K562 (cell line): ENCODE measurements at regions not wholly inside any gene's neighbourhood (a gene's known extent, or its start where the extent isn't known, plus 50 kb on each side); places are given as distances from the start of the nearest gene placed in this dataset.

ENCODE experiments used
- ATAC-seq: fragments of 200-7000 bp; cut with Tn5 transposase; 3 replicates; pipeline ENCODE4 v1.9.1; 2020; ENCODE audit warnings: moderate library complexity
- BruUV-seq: library from RNA; stranded (reverse); fragments of 400-500 nt; replicated peaks from 2 replicates; lab custom pipeline; 2021; lab: Mats Ljungman, UMichigan
- CTCF ChIA-PET: fragments of 300-600 bp; formaldehyde crosslinking; extraction: SDS; loops from one replicate; lab custom pipeline; 2021; ENCODE audit warnings: low intra/inter-chr PET ratio; lab: Yijun Ruan, JAX
- POLR2A ChIA-PET: fragments of 300-600, 350-650 bp; sonication (Branson Sonifier 250); formaldehyde crosslinking; extraction: SDS; loops from one replicate; lab custom pipeline; 2021; ENCODE audit warnings: antibody characterized with exemption, inconsistent platforms; lab: Yijun Ruan, JAX
- DNase-seq, 4 experiments: peaks; one replicate each; pipeline versions ENCODE4 v3.0.0 to v3.0.0-alpha.2; 2011 to 2018; ENCODE audit warnings: low spot score in 3 of 4, mixed read lengths in 3 of 4; ENCODE audit errors: extremely low read depth in 1 of 4
- FAIRE-seq: peaks from 2 replicates; lab custom pipeline; 2011; peaks lifted over from hg19 to GRCh38; lab: Jason Lieb, UNC
- H2AFZ ChIP-seq: 2 replicates; pipeline ENCODE4 v1.6.0; 2011; ENCODE audit warnings: low read depth, low read length, control low read depth, inconsistent platforms
- H3K27ac ChIP-seq: fragments of 200-600 bp; 3 replicates; pipeline ENCODE4 v1.8.0; 2011; ENCODE audit warnings: low read depth, mild to moderate bottlenecking, control low read depth, inconsistent platforms, low read length, moderate library complexity, mixed read lengths; ENCODE audit errors: extremely low read depth
- H3K27me3 ChIP-seq, 2 experiments: fragments of 300-600 bp in 1 of 2; 2 replicates in 1 of 2; 3 replicates in 1 of 2; pipeline versions ENCODE4 v1.6.0 to v1.8.0; 2011; ENCODE audit warnings: inconsistent platforms in 2 of 2, low read length in 2 of 2, mild to moderate bottlenecking in 1 of 2, mixed read lengths in 1 of 2, moderate library complexity in 1 of 2; ENCODE audit not compliant: control insufficient read depth in 2 of 2, insufficient read depth in 2 of 2
- H3K36me3 ChIP-seq: fragments of 300-600 bp; 3 replicates; pipeline ENCODE4 v1.8.0; 2011; ENCODE audit warnings: mild to moderate bottlenecking, low read length, inconsistent platforms; ENCODE audit not compliant: control insufficient read depth, insufficient read depth
- H3K4me1 ChIP-seq, 2 experiments: fragments of 200-600 bp in 1 of 2; replicated peaks in 1 of 2; 2 replicates in 1 of 2; 3 replicates in 1 of 2; pipeline versions ENCODE4 v1.5.1 to v1.8.0; 2011; ENCODE audit warnings: inconsistent platforms in 2 of 2, low read length in 2 of 2, mild to moderate bottlenecking in 1 of 2, mixed read lengths in 1 of 2, moderate library complexity in 1 of 2; ENCODE audit not compliant: control insufficient read depth in 2 of 2, insufficient read depth in 2 of 2
- H3K4me2 ChIP-seq: 2 replicates; pipeline ENCODE4 v1.6.1; 2011; ENCODE audit warnings: low read length, control low read depth, inconsistent platforms, mixed read lengths; ENCODE audit not compliant: insufficient read depth
- H3K4me3 ChIP-seq: fragments of 200-600 bp; sonication (generic), shearing (Covaris generic); 2 replicates; pipeline ENCODE4 v1.5.1; 2016; ENCODE audit warnings: control low read depth, inconsistent platforms
- H3K79me2 ChIP-seq: fragments of 200-600 bp; 3 replicates; pipeline ENCODE4 v1.8.0; 2011; ENCODE audit warnings: low read length, inconsistent platforms; ENCODE audit not compliant: control insufficient read depth, insufficient read depth
- H3K9ac ChIP-seq, 2 experiments: 2 replicates each; pipeline versions ENCODE4 v1.6.0 to v1.6.1; 2011; ENCODE audit warnings: low read depth in 2 of 2, low read length in 2 of 2, control low read depth in 1 of 2, inconsistent platforms in 1 of 2, mild to moderate bottlenecking in 1 of 2, mixed read lengths in 1 of 2; ENCODE audit not compliant: insufficient read depth in 1 of 2
- H3K9me1 ChIP-seq: one replicate; pipeline ENCODE4 v1.6.0; 2011; ENCODE audit warnings: inconsistent platforms, mild to moderate bottlenecking, low read length, moderate library complexity; ENCODE audit not compliant: control insufficient read depth, insufficient read depth
- H3K9me3 ChIP-seq: replicated peaks from 2 replicates; pipeline ENCODE4 v1.5.1; 2011; ENCODE audit warnings: low read depth, low read length, inconsistent platforms; ENCODE audit not compliant: control insufficient read depth, insufficient read depth
- H4K20me1 ChIP-seq: replicated peaks from 2 replicates; pipeline ENCODE4 v1.6.1; 2011; ENCODE audit warnings: low read length, inconsistent platforms, mixed read lengths; ENCODE audit not compliant: control insufficient read depth, insufficient read depth
- ARNT ChIP-seq, 2 experiments: fragments of 450-650 bp; IDR thresholded peaks; 2 replicates each; pipeline ENCODE4 v1.6.1; 2016; ENCODE audit warnings: mild to moderate bottlenecking in 1 of 2
- FOXJ2 ChIP-seq: fragments of 200-800 bp; sonication (Bioruptor generic); IDR thresholded peaks from 2 replicates; pipeline ENCODE4 v1.6.1; 2016; ENCODE audit warnings: missing genetic modification characterization, missing compliant biosample characterization
- HNRNPH1 ChIP-seq: fragments of 200-400 bp; formaldehyde crosslinking; optimal IDR thresholded peaks from 2 replicates; pipeline ENCODE3; 2017; ENCODE audit warnings: low read depth, mild to moderate bottlenecking, low read length, moderate library complexity
- MAFF ChIP-seq: IDR thresholded peaks from 2 replicates; pipeline ENCODE4 v1.6.1; 2012; ENCODE audit warnings: low read length, improper control_type of control experiment
- MXI1 ChIP-seq: IDR thresholded peaks from 2 replicates; pipeline ENCODE4 v1.6.1; 2011; ENCODE audit warnings: low read depth, mild to moderate bottlenecking, improper control_type of control experiment, low read length
- NEUROD1 ChIP-seq: fragments of 150-350 bp; IDR thresholded peaks from 2 replicates; pipeline ENCODE4 v1.6.1; 2014; ENCODE audit warnings: borderline replicate concordance, low read length, low read depth; ENCODE audit not compliant: partially characterized antibody
- TAF1 ChIP-seq: IDR thresholded peaks from 2 replicates; pipeline ENCODE4 v1.6.1; 2011; ENCODE audit warnings: mild to moderate bottlenecking, low read length, moderate library complexity; ENCODE audit not compliant: insufficient read depth, control insufficient read depth, severe bottlenecking; ENCODE audit errors: extremely low read depth
- TGIF2 ChIP-seq: sonication (generic); formaldehyde crosslinking; IDR thresholded peaks from 2 replicates; pipeline ENCODE4 v1.8.1; 2022; ENCODE audit warnings: mild to moderate bottlenecking, missing genetic modification reagents, moderate library complexity
- ZNF696 ChIP-seq: fragments of 250-450 bp; sonication (Bioruptor Pico); conservative IDR thresholded peaks from 2 replicates; pipeline ENCODE4 v1.4.0; 2020; ENCODE audit warnings: mild to moderate bottlenecking, moderate library complexity
- WGBS: fragments of 100-300 bp; shearing (Covaris generic); methylation state at CpG from one replicate; pipeline ENCODE4 v1.1.6; 2016; ENCODE audit warnings: low coverage, mixed read lengths; ENCODE audit not compliant: insufficient coverage; ENCODE audit errors: missing lambda C conversion rate; 5-methylcytosine and 5-hydroxymethylcytosine counted together
- in situ Hi-C: fragments of 300-500 bp; cut with MboI; formaldehyde crosslinking; loops from 4 replicates; pipeline ENCODE4 v1.15.0; 2018; ENCODE audit warnings: inconsistent platforms, mixed read lengths
- intact Hi-C: fragments of 100-400 bp; cut with micrococcal nuclease; formaldehyde crosslinking; loops from 2 replicates; pipeline ENCODE4 v1.14.2; 2022
- TF ChIP-seq, protein P1 (sequence below): fragments of 250-450 bp; sonication (Bioruptor Pico); IDR thresholded peaks from 2 replicates; pipeline ENCODE4 v1.8.0; 2022; ENCODE audit warnings: inconsistent platforms
- TF ChIP-seq, protein P2 (sequence below), 2 experiments: IDR thresholded peaks in 1 of 2; conservative IDR thresholded peaks in 1 of 2; 2 replicates each; pipeline ENCODE4 v1.6.1; 2016; ENCODE audit warnings: low read depth in 2 of 2, mild to moderate bottlenecking in 1 of 2, missing compliant biosample characterization in 1 of 2, missing genetic modification characterization in 1 of 2, moderate library complexity in 1 of 2

DNA sequence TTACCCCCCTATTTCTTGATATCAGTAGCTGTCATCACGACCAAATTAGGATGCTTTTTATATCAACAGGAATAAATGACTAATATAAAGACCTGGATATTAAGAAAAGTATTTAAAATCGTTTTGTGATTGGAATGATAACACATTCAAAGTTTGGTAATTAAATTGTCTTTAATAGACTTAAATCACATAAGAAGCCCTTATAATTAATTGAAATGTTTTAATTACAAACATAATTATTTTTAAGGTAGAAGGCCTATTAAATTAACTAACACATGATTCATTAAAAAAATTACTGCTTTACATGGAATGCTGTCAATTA is 412.4 kb downstream of the FUT8 start:
- TF ChIP-seq, protein P1, sequence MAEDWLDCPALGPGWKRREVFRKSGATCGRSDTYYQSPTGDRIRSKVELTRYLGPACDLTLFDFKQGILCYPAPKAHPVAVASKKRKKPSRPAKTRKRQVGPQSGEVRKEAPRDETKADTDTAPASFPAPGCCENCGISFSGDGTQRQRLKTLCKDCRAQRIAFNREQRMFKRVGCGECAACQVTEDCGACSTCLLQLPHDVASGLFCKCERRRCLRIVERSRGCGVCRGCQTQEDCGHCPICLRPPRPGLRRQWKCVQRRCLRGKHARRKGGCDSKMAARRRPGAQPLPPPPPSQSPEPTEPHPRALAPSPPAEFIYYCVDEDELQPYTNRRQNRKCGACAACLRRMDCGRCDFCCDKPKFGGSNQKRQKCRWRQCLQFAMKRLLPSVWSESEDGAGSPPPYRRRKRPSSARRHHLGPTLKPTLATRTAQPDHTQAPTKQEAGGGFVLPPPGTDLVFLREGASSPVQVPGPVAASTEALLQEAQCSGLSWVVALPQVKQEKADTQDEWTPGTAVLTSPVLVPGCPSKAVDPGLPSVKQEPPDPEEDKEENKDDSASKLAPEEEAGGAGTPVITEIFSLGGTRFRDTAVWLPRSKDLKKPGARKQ, result no peak
- TF ChIP-seq ARNT (IDR thresholded peaks at IDR 0.05) (no peak), MXI1 (no peak), MAFF (no peak), FOXJ2 (tag) (no peak), NEUROD1 (no peak), TAF1 (no peak), HNRNPH1 (no peak), TGIF2 (CRISPR knock-in tag) (no peak), ZNF696 (CRISPR knock-in tag) (no peak)
- TF ChIP-seq, protein P2, sequence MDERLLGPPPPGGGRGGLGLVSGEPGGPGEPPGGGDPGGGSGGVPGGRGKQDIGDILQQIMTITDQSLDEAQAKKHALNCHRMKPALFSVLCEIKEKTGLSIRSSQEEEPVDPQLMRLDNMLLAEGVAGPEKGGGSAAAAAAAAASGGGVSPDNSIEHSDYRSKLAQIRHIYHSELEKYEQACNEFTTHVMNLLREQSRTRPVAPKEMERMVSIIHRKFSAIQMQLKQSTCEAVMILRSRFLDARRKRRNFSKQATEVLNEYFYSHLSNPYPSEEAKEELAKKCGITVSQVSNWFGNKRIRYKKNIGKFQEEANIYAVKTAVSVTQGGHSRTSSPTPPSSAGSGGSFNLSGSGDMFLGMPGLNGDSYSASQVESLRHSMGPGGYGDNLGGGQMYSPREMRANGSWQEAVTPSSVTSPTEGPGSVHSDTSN (CRISPR knock-in tag; IDR thresholded peaks at IDR 0.05; ENCODE audit: low read depth), result no peak
- TF ChIP-seq, protein P2 (tag; conservative IDR thresholded peaks at IDR 0.05; ENCODE audit: low read depth), result no peak
- Histone ChIP-seq H3K79me2 (no peaks in the 10 kb centered on the region), H3K4me3 (no peak overlapping the region), H3K4me2 (no peak overlapping the region), H3K9ac (no peak overlapping the region), H4K20me1 (no peaks in the 10 kb centered on the region), H3K27me3 (peaks cover 9 to 27% of the 10 kb centered on the region in 2 experiments; a peak in 4 of 5 replicates), H3K36me3 (no peaks in the 10 kb centered on the region), H3K27ac (no peak overlapping the region), H3K9me3 (no peaks in the 10 kb centered on the region), H3K4me1 (no peaks in the 10 kb centered on the region), H2AFZ (no peak overlapping the region), H3K9me1 (no peaks in the 10 kb centered on the region)
- in situ Hi-C loops (loop anchor here (25.0 kb wide), 2 partner anchors 413 to 663 kb away; partner anchors contain the start of gene FUT8), intact Hi-C loops (loop anchor here (2.0 to 10.0 kb wide), 4 partner anchors 130 to 660 kb away; no protein-coding TSS in a partner anchor)
- ATAC-seq (no peak), FAIRE-seq (no peak), DNase-seq (no peak)
- ChIA-PET POLR2A (no interaction called here), CTCF (interaction anchor here (1.5 kb wide), 1 partner anchor 410 kb away, joined by 6 read pairs; no protein-coding TSS in a partner anchor)
- WGBS, result 0% methylated on average over 2 of the region's 2 CpGs
- BruUV-seq, result no TSS peak
